Endothelial cell (in vitro differentiated cells): ENCODE measurements at regions not wholly inside any gene's neighbourhood (a gene's known extent, or its start where the extent isn't known, plus 50 kb on each side); places are given as distances from the start of the nearest gene placed in this dataset.

Experiments used
- DNase-seq: peaks from one replicate; pipeline ENCODE4 v3.0.0; 2021; ENCODE audit warnings: low spot score
- H3K27ac Mint-ChIP-seq: one replicate; pipeline ENCODE4 v1.8.0; 2021; ENCODE audit warnings: mixed read lengths, inconsistent platforms; ENCODE audit not compliant: unreplicated experiment
- H3K27me3 Mint-ChIP-seq: one replicate; pipeline ENCODE4 v1.8.0; 2021; ENCODE audit warnings: mild to moderate bottlenecking, moderate library complexity, mixed read lengths, inconsistent platforms; ENCODE audit not compliant: unreplicated experiment
- H3K36me3 Mint-ChIP-seq: one replicate; pipeline ENCODE4 v1.8.0; 2021; ENCODE audit warnings: mild to moderate bottlenecking, low read depth, mixed read lengths, inconsistent platforms; ENCODE audit not compliant: unreplicated experiment
- H3K4me1 Mint-ChIP-seq: one replicate; pipeline ENCODE4 v1.8.0; 2021; ENCODE audit warnings: mild to moderate bottlenecking, mixed read lengths, inconsistent platforms; ENCODE audit not compliant: unreplicated experiment
- H3K4me3 Mint-ChIP-seq: one replicate; pipeline ENCODE4 v1.8.0; 2021; ENCODE audit warnings: mild to moderate bottlenecking, mixed read lengths, inconsistent platforms; ENCODE audit not compliant: unreplicated experiment
- H3K9me3 Mint-ChIP-seq: one replicate; pipeline ENCODE4 v1.8.0; 2021; ENCODE audit warnings: mixed read lengths, inconsistent platforms; ENCODE audit not compliant: unreplicated experiment
- CTCF ChIP-seq: fragments of 200-600 bp; sonication (generic); IDR thresholded peaks from one replicate; pipeline ENCODE4 v1.5.0; 2021; ENCODE audit warnings: antibody characterized with exemption; ENCODE audit not compliant: unreplicated experiment

- Mint-ChIP-seq H3K4me3 (no peak overlapping the region), H3K4me1 (peaks cover 7% of the 10 kb centered on the region), H3K27me3 (no peaks in the 10 kb centered on the region), H3K27ac (no peak overlapping the region), H3K9me3 (no peaks in the 10 kb centered on the region), H3K36me3 (no peaks in the 10 kb centered on the region)
- no peak for DNase-seq
- TF ChIP-seq CTCF: no peak
Measured at GRCh38 chr1:96482616-96483015, 239.0 kb upstream of the PTBP2 start.

GRCh38 chr1:96487394-96487793 lies 234.2 kb upstream of the PTBP2 start:
- no peaks in the 10 kb centered on the region for H3K36me3 Mint-ChIP-seq
- H3K27me3 Mint-ChIP-seq: no peaks in the 10 kb centered on the region
- H3K4me1 Mint-ChIP-seq: peaks cover 7% of the 10 kb centered on the region
- H3K4me3 Mint-ChIP-seq: no peak overlapping the region
- H3K9me3 Mint-ChIP-seq: no peaks in the 10 kb centered on the region
- no peak for TF ChIP-seq CTCF
- H3K27ac Mint-ChIP-seq: no peak overlapping the region
- no peak for DNase-seq

GRCh38 chr1:96487971-96488370 lies 233.6 kb upstream of the PTBP2 start:
- no peak for DNase-seq
- no peak overlapping the region for H3K27ac Mint-ChIP-seq
- peaks cover 7% of the 10 kb centered on the region for H3K4me1 Mint-ChIP-seq
- H3K36me3 Mint-ChIP-seq: no peaks in the 10 kb centered on the region
- H3K9me3 Mint-ChIP-seq: no peaks in the 10 kb centered on the region
- H3K4me3 Mint-ChIP-seq: no peak overlapping the region
- no peak for TF ChIP-seq CTCF
- H3K27me3 Mint-ChIP-seq: no peaks in the 10 kb centered on the region

- DNase-seq: no peak
- no peaks in the 10 kb centered on the region for H3K36me3 Mint-ChIP-seq
- no peak overlapping the region for H3K27ac Mint-ChIP-seq
- peaks cover 7% of the 10 kb centered on the region for H3K4me1 Mint-ChIP-seq
- no peak overlapping the region for H3K4me3 Mint-ChIP-seq
- H3K9me3 Mint-ChIP-seq: no peaks in the 10 kb centered on the region
- no peaks in the 10 kb centered on the region for H3K27me3 Mint-ChIP-seq
- no peak for TF ChIP-seq CTCF
Measured at GRCh38 chr1:96488777-96489176, 232.8 kb upstream of the PTBP2 start.

GRCh38 chr1:96492236-96492635 lies 229.3 kb upstream of the PTBP2 start:
- no peak for TF ChIP-seq CTCF

More at GRCh38 chr1:96492236-96492635, 229.3 kb upstream of the PTBP2 start:
- Mint-ChIP-seq H3K27me3 (no peaks in the 10 kb centered on the region), H3K4me1 (no peaks in the 10 kb centered on the region), H3K9me3 (no peaks in the 10 kb centered on the region), H3K36me3 (no peaks in the 10 kb centered on the region), H3K27ac (no peak overlapping the region), H3K4me3 (no peak overlapping the region)
- DNase-seq: no peak
